Type B pancreatic cell (in vitro differentiated cells): ENCODE measurements at regions not wholly inside any gene's neighbourhood (a gene's known extent, or its start where the extent isn't known, plus 50 kb on each side); places are given as distances from the start of the nearest gene placed in this dataset.

ENCODE experiments used
- DNase-seq: peaks from one replicate; pipeline ENCODE4 v3.0.0; 2021; ENCODE audit warnings: mixed read lengths; ENCODE audit not compliant: unreplicated experiment; ENCODE audit errors: extremely low spot score
- H3K27ac Mint-ChIP-seq: 2 replicates; pipeline ENCODE4 v1.8.0; 2021; ENCODE audit warnings: mild to moderate bottlenecking, mixed read lengths
- H3K27me3 Mint-ChIP-seq: 2 replicates; pipeline ENCODE4 v1.8.0; 2021; ENCODE audit warnings: mixed read lengths
- H3K36me3 Mint-ChIP-seq: 2 replicates; pipeline ENCODE4 v1.8.0; 2021; ENCODE audit warnings: mixed read lengths
- H3K4me1 Mint-ChIP-seq: one replicate; pipeline ENCODE4 v1.8.0; 2021; ENCODE audit warnings: mixed read lengths; ENCODE audit not compliant: unreplicated experiment
- H3K4me3 Mint-ChIP-seq: 2 replicates; pipeline ENCODE4 v1.8.0; 2021; ENCODE audit warnings: mild to moderate bottlenecking, mixed read lengths
- H3K9me3 Mint-ChIP-seq: 2 replicates; pipeline ENCODE4 v1.8.0; 2021; ENCODE audit warnings: mixed read lengths
- TF ChIP-seq, protein P1 (sequence below): fragments of 200-600 bp; sonication (generic); conservative IDR thresholded peaks from 2 replicates; pipeline ENCODE4 v1.5.0; 2021; ENCODE audit warnings: antibody characterized with exemption, mild to moderate bottlenecking

DNA sequence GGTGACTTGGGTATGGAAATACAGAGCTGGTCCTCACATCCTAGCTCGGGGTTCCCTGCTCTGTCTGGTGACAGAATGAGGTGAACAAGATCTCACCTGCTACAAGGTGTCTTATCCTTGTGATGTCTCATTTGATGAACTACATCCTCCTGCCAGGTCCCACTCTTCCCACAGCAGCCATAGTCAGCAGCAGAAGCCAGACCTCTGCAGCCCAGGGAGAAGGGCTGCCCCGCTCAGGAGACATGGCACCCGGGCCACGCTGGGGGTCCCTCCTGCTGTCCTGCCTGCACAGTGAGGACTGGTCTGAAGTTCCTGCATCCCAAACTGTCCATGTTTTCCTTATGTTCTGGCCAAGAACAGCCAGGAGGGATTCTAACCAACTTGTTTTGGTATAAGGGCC is 414.1 kb downstream of the CTTN start:
- no peaks in the 10 kb centered on the region for H3K4me1 Mint-ChIP-seq
- no peak for DNase-seq
- H3K27ac Mint-ChIP-seq = no peak overlapping the region
- no peaks in the 10 kb centered on the region for H3K36me3 Mint-ChIP-seq
- TF ChIP-seq, protein P1, sequence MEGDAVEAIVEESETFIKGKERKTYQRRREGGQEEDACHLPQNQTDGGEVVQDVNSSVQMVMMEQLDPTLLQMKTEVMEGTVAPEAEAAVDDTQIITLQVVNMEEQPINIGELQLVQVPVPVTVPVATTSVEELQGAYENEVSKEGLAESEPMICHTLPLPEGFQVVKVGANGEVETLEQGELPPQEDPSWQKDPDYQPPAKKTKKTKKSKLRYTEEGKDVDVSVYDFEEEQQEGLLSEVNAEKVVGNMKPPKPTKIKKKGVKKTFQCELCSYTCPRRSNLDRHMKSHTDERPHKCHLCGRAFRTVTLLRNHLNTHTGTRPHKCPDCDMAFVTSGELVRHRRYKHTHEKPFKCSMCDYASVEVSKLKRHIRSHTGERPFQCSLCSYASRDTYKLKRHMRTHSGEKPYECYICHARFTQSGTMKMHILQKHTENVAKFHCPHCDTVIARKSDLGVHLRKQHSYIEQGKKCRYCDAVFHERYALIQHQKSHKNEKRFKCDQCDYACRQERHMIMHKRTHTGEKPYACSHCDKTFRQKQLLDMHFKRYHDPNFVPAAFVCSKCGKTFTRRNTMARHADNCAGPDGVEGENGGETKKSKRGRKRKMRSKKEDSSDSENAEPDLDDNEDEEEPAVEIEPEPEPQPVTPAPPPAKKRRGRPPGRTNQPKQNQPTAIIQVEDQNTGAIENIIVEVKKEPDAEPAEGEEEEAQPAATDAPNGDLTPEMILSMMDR = no peak
- no peaks in the 10 kb centered on the region for H3K27me3 Mint-ChIP-seq
- no peaks in the 10 kb centered on the region for H3K9me3 Mint-ChIP-seq
- H3K4me3 Mint-ChIP-seq = no peak overlapping the region

DNA sequence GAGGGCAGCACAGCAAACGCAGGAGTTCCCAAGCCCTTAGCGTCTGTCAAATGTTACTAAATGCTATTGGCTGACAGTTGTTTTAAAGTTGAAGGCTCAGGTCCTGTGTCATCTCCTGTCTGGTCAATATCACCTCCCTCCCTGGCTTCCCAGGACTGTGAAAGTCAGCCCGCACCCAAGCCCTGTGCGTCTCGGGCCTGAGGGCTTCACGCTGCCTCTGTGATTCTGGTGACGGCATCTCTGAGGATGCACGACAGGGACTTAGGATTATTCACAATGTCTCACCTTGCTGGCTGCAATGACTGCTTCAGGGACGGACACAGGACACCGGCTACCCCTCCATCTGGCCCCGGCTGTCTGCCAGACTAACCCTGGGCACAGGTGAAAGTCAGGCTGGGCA is 415.3 kb downstream of the CTTN start:
- DNase-seq = no peak
- H3K9me3 Mint-ChIP-seq = no peaks in the 10 kb centered on the region
- H3K4me1 Mint-ChIP-seq = no peaks in the 10 kb centered on the region
- no peaks in the 10 kb centered on the region for H3K27me3 Mint-ChIP-seq
- H3K36me3 Mint-ChIP-seq = no peaks in the 10 kb centered on the region
- TF ChIP-seq, protein P1 = no peak
- no peak overlapping the region for H3K4me3 Mint-ChIP-seq
- no peak overlapping the region for H3K27ac Mint-ChIP-seq

DNA sequence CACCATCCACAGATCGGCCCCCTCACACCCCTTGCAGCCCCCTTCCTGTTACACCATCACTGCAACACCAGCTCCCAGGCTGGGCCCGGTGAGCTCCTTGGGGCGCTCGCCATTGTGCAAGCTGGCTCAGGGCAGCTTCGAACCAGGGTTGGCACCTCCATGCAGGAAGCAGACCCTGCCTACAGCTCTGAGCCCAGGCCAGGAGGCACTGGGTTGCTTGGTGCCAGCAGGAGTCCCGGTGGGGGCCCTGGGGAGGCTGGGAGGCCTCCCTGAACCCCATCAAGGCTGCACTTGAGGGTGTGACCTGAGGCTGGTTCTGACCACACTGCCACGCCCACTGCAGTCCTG is 417.1 kb downstream of the CTTN start:
- TF ChIP-seq, protein P1 = no peak
- Mint-ChIP-seq H3K9me3 (no peaks in the 10 kb centered on the region), H3K27ac (no peak overlapping the region), H3K27me3 (no peaks in the 10 kb centered on the region), H3K36me3 (no peaks in the 10 kb centered on the region), H3K4me3 (no peak overlapping the region), H3K4me1 (no peaks in the 10 kb centered on the region)
- DNase-seq = no peak

DNA sequence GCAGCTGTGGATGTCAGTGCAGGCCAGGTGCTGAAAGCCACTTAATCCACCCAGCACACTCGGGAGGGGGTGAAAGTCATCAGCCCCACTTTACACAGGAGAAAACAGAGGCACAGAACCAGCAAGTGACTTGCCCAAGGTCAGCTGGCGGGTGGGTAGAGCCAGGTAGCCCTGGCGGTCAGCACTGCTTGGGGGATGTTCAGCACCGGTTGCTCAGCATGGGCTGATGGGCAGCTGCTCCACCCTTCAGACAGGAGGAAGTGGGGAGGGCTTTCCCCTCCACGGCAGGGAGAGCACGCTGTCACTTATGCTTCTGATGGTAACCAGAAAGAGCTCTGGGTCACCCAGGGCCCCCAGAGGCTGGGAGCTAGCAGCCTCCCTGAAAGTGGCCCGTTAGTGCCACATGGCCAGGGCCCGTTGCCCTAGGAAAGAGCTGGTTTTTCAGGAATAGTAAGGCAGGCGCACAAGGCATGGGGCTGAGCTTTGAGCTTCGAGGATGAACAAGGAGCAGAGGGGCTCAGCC is 417.9 kb downstream of the CTTN start:
- TF ChIP-seq, protein P1 = no peak
- H3K4me3 Mint-ChIP-seq = no peak overlapping the region
- DNase-seq = no peak
- no peak overlapping the region for H3K27ac Mint-ChIP-seq
- H3K9me3 Mint-ChIP-seq = no peaks in the 10 kb centered on the region
- H3K4me1 Mint-ChIP-seq = no peaks in the 10 kb centered on the region
- no peaks in the 10 kb centered on the region for H3K36me3 Mint-ChIP-seq
- no peaks in the 10 kb centered on the region for H3K27me3 Mint-ChIP-seq

DNA sequence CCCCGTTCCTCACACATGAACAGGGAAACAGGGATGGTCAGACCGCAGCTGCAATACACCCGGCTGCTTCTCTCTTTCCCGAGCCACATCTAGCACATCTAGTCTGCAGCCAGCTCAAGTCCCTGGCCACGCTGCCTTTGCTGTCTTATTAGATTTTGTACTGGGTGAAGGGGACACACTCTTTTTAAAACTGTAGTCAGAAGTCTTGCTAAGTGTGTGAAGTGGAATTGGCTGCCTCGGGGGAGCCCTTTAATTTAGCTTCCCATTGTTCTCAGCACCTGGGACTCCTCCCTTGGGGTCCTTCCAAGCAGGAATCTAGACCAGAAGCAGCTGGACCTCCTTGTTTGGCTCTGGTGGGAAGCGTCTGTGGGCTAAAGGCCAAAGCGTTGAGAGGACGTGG is 420.0 kb downstream of the CTTN start:
- no peaks in the 10 kb centered on the region for H3K9me3 Mint-ChIP-seq
- TF ChIP-seq, protein P1 = no peak
- no peak overlapping the region for H3K4me3 Mint-ChIP-seq
- H3K27me3 Mint-ChIP-seq = no peaks in the 10 kb centered on the region
- DNase-seq = no peak
- H3K4me1 Mint-ChIP-seq = no peaks in the 10 kb centered on the region
- no peaks in the 10 kb centered on the region for H3K36me3 Mint-ChIP-seq
- H3K27ac Mint-ChIP-seq = no peak overlapping the region

DNA sequence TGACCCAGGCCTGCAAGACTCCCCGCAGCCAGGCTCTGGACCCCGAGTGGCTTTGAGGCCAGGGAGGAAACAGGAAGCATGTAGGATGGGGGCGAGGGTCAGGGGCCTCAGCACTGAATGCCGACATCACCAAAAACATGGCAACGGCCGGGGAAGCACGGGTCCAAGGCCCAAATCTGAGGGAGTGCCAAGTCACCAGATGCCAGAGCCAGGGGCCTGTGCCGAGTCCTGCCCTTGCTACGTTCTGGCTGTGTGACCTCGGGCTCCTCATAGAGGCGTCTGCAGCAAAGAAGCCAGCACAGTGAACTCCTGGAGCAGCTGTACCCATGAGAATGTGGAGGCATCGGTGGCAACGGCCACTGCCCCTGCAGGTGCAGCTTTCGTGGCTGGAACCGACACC is 420.7 kb downstream of the CTTN start:
- DNase-seq = no peak
- Mint-ChIP-seq H3K27me3 (peaks cover 3% of the 10 kb centered on the region), H3K4me3 (no peak overlapping the region), H3K4me1 (no peaks in the 10 kb centered on the region), H3K9me3 (no peaks in the 10 kb centered on the region), H3K36me3 (no peaks in the 10 kb centered on the region), H3K27ac (no peak overlapping the region)
- TF ChIP-seq, protein P1 = no peak
